Fibroblast of skin of back (primary cell): ENCODE measurements at regions not wholly inside any gene's neighbourhood (a gene's known extent, or its start where the extent isn't known, plus 50 kb on each side); places are given as distances from the start of the nearest gene placed in this dataset.

Source experiments
- DNase-seq: peaks from one replicate; pipeline ENCODE4 v3.0.0-alpha.2; 2013

DNA sequence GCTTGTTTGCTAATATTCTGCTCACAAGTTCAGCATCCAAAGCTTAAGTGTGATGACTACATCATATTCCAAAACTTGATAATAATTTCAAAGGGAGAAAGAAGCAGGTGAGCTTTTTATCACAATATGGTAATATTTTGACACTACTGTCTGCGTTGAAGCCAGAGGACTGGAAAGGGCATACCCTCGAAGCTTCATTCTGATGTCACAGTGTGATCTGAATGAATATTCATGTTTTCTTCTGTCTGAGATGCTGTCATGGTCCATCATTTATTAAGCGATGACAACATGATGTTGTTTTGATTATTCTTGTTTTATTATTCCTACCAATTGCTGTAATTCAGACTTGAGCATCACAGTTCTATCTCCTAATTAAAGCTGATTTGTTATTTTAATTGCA is 625.4 kb downstream of the ZPLD1 start:
- no peak for DNase-seq

DNA sequence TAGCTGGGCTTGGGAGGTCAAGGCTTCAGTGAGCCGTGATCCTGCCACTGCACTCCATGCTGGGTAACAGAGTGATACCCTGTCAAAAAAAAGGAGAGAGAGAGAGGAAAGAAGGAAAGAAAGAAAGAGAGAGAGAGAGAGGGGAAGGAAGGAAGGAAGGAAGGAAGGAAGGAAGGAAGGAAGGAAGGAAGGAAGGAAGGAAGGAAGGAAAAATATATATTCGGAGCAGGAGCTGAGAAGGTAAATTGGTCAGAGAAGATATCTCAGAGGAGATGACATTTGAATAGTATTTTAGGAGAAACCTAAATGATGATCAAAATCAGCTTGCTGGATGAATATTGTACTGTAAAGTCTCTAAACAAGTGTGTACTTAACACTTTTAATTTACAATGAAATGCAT is 633.1 kb downstream of the ZPLD1 start:
- no peak for DNase-seq

DNA sequence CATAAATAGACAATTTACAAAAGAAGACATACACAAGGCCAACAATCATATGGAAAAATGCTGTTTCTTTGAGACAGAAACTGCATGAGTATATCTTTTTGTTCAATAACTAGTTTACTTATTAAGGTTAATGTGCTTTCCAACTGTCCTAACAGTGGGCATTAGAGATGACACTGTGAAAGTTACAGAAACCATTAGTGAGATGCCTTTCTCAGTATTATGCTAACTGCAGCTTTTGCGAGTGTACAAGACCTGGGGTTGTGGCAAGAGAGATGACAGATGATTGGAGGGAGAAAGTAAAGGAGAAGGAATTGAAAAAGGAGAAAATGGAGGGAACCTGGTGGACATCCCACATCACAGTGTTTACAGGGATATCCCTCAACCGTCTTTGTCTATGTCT is 640.5 kb downstream of the ZPLD1 start:
- DNase-seq = no peak

DNA sequence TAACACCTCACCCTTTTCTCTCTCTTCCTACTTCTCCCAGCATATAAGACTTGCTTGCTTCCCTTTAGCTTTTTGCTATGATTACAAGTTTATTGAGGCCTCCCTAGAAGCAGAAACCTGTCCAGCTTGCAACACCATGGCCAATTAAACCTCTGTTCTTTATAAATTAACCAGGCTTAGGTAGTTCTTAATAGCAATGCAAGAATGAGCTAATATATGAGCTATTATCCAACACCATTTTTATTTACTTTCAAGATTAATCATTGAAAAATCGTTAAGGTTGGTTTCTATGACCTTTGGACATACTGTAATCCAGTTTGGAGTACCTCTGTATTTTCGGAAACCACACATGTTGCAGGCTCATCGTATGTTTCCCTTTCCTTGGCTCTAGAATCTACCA is 643.1 kb downstream of the ZPLD1 start:
- no peak for DNase-seq

DNA sequence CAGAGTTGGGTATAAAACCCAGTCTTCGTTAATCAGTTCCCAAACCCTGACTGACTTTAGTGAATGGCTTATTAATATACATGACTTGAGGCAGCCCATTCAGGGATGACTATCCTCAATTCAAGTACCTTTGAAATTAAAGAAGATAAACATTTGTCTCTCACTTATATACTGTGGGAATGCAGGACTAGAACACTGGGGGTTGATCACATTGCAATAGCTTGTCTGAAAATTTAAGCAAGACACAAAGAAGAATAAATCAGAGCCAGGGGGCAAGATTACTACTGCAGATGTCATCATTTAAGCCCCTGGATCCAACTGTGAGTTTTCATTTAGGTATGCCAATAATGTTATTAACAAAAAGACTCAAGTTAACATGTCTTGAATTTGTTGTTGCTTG is 647.7 kb downstream of the ZPLD1 start:
- peak; percentile 4 for DNase-seq

DNA sequence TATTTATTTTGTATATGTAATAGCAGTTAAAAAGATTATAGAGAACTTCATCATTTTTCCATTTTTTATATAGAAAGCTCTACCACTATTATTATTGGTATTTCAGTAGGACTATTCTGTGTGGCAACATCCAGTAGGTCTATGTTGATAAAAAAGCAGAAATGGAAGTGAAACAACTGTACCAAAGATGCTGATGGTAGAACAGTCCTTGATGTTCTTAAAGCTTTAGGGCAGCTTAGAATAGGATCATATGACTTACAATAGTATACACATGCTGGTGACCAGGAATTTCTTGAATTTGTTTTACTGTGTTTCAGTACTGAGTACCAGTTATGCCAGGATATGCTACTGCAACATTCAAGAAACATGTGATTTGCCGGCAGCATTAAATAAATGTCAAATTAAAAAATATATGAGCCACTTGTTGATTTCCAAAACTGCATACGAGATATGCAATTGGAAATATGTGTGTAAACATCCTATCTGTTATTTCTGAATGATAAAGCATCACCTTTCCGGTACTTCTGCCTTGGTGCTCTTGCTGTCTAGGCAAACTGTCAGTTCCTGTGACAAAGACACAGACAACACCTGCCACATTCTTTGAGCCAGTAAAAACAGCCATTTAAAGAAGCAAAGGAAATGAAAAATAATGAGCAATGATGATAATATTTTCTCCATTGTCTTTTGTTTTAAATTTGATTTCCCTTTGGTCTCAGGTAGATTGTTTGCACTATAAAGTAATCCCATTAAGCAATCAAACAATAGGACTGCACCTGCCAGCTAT is 649.2 kb downstream of the ZPLD1 start:
- DNase-seq = no peak

DNA sequence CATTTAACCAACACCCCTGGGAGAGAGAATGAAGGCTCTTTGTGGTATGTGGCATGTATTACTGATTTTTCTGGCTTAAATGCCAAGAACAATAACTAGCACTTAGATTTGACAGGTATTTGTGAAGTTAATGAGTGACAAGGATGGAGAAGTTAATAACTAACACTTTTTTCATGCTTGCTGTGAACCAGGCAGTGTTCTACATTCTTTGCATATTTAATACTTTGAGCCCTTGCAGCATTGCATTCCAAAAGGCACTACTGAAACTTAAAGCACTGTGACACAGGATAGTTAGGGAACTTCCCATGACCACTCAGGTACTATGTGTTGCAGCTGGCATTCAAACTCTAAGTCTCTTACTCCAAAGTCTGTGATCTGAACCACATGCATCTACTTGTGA is 650.6 kb downstream of the ZPLD1 start:
- peak; percentile 32 for DNase-seq

DNA sequence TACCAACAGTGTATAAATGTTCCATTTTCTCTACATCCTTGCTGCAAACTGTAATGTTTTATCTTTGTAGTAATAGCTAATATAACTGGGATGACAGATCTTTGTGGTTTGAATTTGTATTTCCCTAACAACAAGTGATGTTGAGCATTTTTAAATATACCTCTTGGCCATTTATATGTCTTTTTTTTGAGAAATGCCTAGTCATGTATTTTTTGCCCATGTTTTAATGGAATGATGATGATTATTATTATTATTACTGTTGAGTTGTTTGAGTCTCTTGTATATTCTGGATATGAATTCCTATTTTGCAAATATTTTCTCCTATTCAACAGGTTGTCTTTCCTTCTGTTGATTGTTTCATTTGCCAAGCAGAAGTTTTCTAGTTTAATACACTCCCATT is 654.9 kb downstream of the ZPLD1 start:
- no peak for DNase-seq

DNA sequence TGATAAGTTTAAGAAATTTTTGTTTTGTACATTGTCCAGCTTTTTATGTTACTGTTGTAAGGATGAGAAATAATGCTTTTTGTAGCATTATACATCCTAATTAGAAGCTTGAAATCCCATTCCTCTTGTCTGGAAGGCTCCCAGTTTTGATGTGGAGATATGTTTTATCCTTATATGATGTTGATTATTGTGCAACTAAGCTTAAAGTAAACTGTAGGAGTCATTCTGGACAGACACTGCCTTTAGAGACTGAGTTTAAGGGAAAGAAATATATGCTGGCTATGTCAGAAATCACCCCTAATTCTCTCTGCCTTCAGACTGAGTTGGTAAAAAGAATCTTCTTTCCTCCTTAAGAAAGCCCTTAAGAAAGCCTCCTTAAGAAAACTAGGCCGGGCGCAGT is 670.4 kb downstream of the ZPLD1 start:
- no peak for DNase-seq

DNA sequence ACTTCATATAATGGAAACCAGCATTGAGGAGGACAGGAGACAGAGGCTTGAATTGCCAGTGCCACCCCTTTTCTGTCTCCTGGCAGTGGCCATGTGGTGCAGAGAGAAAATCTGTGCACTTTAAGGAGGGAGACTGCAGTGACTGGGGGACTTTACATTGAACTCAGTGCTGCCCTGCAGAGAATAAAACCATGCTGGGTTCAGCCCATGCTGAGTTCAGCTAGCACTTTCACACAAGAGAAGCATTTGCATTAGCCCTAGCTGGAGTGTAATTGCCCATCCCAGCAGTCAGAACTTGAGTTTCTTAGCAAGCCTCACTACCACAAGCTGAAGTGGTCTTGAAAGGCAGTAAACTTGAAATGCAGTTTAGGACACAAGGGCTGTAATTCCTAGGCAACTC is 677.5 kb downstream of the ZPLD1 start:
- no peak for DNase-seq

DNA sequence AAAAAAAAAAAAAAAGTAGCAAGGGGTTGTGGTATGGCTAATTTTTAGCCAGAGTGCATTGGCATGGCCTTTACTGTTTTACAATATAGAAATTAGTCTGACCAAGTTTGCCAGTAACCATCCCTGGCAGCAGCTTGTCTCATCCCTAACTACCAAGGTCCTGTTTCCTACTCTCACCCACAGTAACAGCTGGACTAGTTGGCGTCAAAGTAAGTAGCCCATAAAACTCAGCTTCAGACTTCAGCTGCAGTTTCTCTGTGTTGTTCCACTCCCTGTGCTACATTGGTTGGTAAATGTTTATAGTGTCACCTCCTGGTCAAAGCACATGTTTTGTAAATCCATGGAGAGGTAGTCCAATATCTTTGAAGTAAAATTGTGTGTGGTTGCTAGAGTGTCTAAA is 691.3 kb downstream of the ZPLD1 start:
- DNase-seq = no peak

DNA sequence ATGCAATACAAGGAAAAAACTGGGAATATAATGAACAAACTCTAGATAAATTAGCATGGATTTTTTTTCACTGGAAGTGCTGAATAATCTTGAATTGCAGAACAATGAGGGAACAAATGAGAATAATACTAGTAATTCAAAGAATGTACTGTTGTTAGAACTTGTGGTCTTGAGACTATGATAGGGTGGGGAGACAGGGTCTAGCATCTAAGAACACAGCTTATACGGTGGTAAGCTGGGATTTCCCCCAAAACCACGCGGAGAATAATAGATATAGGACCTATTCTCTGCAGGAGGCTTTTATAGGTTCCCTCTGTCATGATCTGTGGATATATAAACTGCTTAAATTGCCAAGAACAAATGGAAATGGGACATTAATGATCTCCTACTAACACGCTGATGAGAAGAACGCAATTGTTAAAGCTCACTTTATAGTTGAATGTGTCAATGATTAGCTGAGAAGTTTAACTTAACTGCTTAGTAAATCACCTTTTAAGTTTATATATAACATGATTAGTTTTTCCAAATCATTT is 692.3 kb downstream of the ZPLD1 start:
- no peak for DNase-seq

DNA sequence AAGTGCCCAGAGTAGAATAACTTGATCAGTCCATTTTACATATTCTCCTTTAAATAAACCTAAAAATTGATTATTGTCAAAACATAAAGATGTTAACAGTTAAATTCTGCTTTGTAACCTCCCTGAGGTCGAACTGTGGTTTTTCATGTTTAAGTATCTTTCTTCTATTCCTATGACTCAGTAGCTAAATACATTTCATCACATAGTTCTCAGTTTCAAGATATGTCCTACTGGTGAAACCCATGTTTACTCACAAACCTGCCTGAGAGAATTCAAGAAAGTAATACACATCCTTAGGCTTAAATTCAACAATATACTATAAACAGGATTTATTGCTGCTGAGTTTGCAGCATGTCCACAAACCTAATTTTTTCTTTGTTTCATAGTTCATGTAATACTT is 692.9 kb downstream of the ZPLD1 start:
- DNase-seq = peak; percentile 5

DNA sequence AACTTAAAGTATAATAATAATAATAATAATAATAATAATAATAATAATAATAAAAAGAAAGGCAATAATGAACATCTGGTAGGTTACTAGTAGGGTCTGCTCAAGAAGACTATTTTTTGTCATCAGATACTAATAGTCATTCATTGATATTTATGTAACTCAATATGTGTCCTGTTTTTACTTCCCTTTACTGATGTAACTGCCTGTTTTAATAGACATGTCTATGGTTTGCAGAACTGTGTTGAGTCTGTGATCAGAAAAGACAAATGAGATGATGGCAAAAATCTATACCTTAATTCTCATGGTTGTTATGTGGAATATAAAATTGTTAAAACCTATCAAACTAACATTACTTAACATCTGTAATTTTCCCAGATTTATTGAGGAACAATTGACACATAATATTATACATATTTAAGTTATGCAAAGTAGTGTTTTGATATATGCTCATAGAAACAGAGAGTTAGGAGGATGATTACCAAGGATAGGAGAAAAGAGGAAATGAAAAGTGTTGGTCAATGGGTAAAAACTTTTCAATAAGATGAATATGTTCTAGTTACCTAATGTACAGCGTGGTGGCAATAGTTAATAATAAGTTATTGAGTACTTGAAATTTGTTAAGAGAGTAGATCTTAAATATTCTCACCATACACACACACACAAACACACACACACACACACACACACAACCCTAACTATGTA is 699.4 kb downstream of the ZPLD1 start:
- no peak for DNase-seq

DNA sequence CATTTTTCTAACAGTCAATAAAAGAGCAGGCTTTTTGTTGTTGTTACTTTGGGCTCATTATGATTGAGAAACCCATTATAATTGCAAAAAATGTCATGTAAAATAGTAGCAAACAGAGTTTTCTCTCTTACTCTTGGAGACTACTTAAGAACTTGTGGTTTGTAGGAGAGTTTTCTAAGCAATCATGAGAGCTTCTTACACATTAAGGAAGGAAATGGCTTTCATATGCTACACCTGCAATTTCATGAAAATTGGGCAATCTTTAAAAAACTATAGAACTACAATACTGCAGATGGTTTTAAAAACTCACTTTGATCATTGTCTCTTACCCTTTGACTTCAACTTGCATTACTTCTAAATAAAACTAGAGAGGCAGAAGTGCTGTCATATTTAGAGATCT is 701.8 kb downstream of the ZPLD1 start:
- no peak for DNase-seq

DNA sequence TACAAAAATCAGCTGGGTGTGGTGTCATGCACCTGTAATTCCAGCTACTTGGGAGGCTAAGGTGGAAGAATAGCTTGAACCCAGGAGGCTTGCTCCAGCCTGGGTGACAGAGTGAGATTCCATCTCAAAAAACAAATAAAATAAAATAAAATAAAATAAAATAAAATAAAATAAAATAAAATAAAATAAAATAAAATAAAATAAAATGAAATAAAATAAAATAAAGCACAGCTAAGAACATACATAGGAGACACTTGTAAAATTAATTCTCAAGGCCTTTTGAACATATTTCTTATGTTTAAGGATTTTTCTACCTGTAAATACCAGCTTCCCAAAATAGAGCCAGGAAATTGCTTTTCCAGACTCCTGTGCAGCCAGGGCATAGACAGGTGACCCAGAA is 703.0 kb downstream of the ZPLD1 start:
- no peak for DNase-seq

DNA sequence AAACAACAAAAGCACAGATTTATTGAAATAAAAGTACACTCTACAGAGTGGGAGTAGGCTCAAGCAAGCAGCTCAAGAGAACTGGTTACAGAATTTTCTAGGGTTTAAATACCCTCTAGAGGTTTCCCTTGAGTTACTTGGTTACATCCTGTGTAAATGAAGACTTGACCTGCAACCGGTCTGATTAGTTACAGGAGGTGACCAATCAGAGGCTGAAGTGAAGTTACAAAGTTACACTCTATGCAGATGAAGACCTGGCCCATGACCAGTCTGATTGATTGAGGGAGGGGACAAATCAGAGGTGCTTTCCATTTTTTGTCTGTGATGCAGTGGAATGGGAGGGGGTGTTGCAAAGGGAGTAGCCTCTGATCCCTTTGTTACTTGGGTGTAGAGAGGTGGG is 723.4 kb downstream of the ZPLD1 start:
- DNase-seq = no peak

DNA sequence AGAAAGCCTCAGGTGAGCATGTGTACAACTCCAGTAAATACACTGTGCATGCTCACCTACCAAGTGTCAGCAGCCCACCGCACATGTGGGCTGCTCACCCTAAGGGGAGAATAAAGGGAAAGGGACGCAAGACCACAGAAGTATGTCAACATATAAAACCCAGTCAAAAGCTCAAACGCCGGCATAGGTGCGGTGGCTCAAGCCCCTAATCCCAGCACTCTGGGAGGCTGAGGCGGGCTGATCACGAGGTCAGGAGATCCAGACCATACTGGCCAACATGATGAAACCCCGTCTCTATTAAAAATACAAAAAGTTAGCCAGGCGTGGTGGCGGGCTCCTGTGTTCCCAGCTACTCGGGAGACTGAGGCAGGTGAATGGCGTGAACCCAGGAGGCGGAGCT is 732.1 kb downstream of the ZPLD1 start:
- DNase-seq = no peak

DNA sequence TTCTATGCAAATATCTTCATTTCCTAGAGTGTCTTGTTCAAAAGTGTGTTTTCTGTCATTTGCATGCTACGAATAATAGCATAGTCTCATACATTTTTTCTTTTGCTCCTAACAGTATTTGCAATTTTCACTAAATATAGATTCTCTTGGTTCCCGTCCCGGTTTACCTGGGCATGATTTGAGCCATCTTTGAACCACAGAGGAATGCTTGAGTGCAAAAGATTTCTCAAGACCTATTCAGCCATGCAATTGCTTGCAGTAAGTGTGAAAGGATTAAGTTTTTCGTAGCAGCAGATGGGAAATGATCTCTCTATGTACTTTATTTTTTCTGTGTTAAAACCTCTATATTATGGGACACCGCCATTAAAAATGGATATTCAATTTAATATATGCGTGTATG is 733.0 kb downstream of the ZPLD1 start:
- DNase-seq = no peak

DNA sequence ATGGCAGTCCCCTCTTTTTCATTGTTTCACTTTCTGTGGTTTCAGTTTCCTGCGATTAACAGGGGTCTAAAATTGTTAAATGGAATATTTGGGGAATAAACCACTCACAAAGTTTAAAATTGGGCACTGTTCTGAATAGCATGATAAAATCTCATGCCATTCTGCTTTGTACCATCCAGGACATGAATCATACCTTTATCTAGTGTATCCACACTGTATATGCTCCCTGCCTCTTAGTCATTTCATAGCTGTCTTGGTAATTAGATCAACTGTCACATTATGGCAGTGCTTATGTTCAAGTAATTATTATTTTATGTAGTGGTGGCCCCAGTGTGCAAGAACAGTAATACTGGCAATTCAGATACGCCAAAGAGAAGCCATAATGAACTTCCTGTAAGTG is 734.5 kb downstream of the ZPLD1 start:
- no peak for DNase-seq

DNA sequence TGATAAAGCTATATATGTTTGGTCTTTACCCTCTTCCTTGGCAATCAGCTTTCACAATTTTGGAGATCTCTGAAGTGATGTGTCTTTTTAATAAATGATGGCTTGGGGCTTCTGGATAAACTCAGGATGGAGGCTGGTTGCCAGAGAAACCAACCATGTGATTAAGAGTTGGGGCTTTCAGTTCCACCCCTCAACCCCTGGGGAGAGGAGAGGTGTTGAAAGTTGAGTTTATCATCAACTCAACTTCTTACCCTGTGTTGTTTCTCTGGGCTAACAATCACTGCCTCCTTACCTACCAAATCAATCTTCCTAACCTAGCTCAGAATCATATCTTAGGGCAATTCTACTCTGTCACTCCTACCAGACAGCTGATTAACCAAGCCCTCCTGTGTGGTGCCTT is 735.8 kb downstream of the ZPLD1 start:
- DNase-seq = no peak

DNA sequence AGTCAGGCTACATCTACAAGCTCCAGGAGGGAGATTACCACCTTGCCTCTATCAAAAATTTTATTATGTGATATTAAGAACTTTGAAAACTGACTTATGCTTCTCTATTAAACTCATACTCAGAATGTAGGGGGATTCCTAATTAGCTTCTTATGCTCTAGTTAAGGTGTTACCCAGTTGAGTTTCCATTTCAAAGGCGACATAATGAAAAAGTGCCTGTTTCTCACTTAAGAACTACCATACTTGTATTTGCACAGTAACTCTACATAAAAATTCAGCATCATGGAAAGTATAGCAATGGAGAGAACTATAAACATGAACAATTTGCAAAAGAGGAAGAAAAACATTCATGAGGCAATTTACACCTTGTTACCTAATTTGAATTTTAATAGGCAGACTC is 739.1 kb downstream of the ZPLD1 start:
- no peak for DNase-seq

DNA sequence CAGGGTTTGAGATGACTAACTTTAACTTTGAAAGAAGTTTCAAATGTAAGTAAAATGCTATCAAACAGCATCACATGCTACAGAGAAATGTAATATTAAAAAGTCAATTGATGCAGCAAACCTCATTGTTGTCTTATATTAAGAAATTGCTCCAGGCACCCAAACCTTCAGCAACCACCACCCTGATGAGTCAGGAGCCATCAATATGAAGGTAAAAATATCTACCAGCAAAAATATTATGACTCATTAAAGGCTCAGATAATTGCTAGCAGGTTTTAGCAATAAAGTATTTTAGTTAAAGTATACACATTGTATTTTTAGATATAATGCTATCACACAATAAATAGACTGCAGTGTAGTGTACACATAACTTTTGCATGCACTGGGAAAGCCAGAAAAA is 746.3 kb downstream of the ZPLD1 start:
- DNase-seq = peak; percentile 18

DNA sequence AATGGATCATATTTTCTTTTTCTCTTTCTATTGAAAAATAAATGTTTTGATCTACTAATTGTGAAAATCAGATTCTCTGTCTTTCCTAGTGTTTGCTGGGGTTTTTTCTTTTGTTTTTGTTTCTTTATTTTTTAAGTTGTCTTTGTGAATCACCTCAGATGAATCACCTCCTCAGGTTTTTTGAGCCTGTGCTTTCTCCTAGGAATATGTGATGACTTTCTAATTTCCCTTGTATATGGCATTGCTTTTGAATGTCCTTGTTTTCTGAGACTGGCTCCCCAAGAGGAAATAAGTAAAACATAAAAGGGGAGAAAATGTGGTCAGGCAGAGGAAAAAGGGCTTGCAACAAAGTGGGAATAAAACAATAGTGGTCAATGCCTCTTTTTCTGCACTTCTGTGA is 750.0 kb downstream of the ZPLD1 start:
- no peak for DNase-seq
